Spleen (tissue), 7 donors: ENCODE measurements at regions not wholly inside any gene's neighbourhood (a gene's known extent, or its start where the extent isn't known, plus 50 kb on each side); places are given as distances from the start of the nearest gene placed in this dataset.

Experiments
- CTCF ChIP-seq, 11 experiments: fragments of 200-600 bp in 7 of 11; fragments of 450-650 bp in 4 of 11; sonication (generic) in 4 of 11; IDR thresholded peaks in 8 of 11; conservative IDR thresholded peaks in 3 of 11; 1 replicate in 7 of 11; 2 replicates in 4 of 11; pipeline versions ENCODE4 v1.4.0 to v1.8.0; 2016 to 2021; ENCODE audit warnings: antibody characterized with exemption in 11 of 11, inconsistent platforms in 4 of 11, mild to moderate bottlenecking in 1 of 11
- POLR2A ChIP-seq, 3 donors: fragments of 450-650 bp; IDR thresholded peaks; one replicate each; pipeline ENCODE4 v1.5.1; 2017; ENCODE audit warnings: antibody characterized with exemption in 3 of 3, mild to moderate bottlenecking in 1 of 3
- POLR2AphosphoS5 ChIP-seq, 3 donors: sonication (generic); formaldehyde crosslinking; IDR thresholded peaks; one replicate each; pipeline ENCODE4 v1.5.1; 2017; ENCODE audit warnings: antibody characterized with exemption in 3 of 3
- donor health status: DM: no; HTN: no; CAD: no; lungs with moderate emphysema.
- donor health status: DM: no; HTN: no; CAD: no.
- donor health status: DM: no; HTN: no; CAD: no.

DNA sequence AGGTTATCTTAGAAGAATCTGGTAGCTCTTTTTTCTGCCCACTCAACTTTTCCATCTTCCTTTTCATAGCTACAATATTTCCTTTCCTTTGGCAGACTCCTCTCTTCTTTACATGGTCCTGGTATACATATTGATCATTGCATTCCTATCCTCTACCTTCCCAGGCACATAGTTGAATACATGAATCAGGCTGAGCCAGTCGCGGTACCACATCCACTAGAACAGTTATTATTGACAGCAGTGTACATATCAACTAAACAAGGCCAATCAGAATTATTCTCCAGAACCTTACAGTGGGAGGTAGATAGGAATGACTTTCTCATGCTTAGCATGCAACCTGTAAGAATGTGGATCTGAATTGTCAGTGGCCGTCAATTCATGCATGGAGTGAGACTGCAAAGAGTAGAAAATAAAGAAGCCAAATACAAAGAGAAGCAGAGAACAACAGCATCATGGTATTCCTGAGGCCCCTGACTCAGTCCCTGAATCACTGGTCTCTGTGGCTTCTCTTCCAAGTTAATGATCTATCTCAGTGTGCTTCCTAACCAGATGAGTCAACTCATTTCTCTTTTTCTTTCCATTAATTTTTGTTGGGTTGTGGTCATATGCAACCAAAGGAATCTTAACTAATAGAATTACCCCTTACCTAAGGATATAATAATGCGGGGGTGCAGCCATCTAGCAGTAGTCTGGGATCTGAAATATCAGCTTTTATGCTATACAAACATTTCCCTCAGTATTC, 60.9 kb upstream of the DCBLD2 start:
- TF ChIP-seq POLR2AphosphoS5 (IDR thresholded peaks at IDR 0.05) (no peak), CTCF (IDR thresholded peaks at IDR 0.05 in 8 of 11, conservative IDR thresholded peaks at IDR 0.05 in 3 of 11) (no peak), POLR2A (IDR thresholded peaks at IDR 0.05) (no peak)
